Common myeloid progenitor, CD34-positive (primary cell): ENCODE measurements at regions not wholly inside any gene's neighbourhood (a gene's known extent, or its start where the extent isn't known, plus 50 kb on each side); places are given as distances from the start of the nearest gene placed in this dataset.

ENCODE experiments used
- CTCF ChIA-PET: fragments of 350-600 bp; sonication (Branson Sonifier 250); formaldehyde crosslinking; loops from one replicate; lab custom pipeline; 2021; ENCODE audit warnings: antibody characterized with exemption; lab: Charles Lee
- POLR2A ChIA-PET: fragments of 350-600 bp; sonication (Branson Sonifier 250); formaldehyde crosslinking; loops from one replicate; lab custom pipeline; 2021; ENCODE audit warnings: antibody characterized with exemption; lab: Charles Lee
- DNase-seq, 3 donors: peaks; one replicate each; pipeline versions ENCODE4 v3.0.0 to v3.0.0-alpha.2; 2013
- H3K27ac ChIP-seq, 2 experiments: 1 replicate in 1 of 2; 2 replicates in 1 of 2; pipeline ENCODE4 v1.7.0; 2013; ENCODE audit warnings: inconsistent platforms in 2 of 2, low read length in 2 of 2, mild to moderate bottlenecking in 2 of 2, low read depth in 1 of 2, moderate library complexity in 1 of 2; ENCODE audit not compliant: severe bottlenecking in 2 of 2, insufficient read depth in 1 of 2, poor library complexity in 1 of 2
- H3K27me3 ChIP-seq, 5 experiments: replicated peaks in 2 of 5; 1 replicate in 3 of 5; 2 replicates in 2 of 5; pipeline versions ENCODE4 v1.6.1 to v1.7.0; 2013; ENCODE audit warnings: low read length in 4 of 5, mild to moderate bottlenecking in 2 of 5, moderate library complexity in 2 of 5, inconsistent platforms in 1 of 5; ENCODE audit not compliant: insufficient read depth in 5 of 5, control insufficient read depth in 4 of 5
- H3K36me3 ChIP-seq, 4 experiments: 1 replicate in 2 of 4; 2 replicates in 2 of 4; pipeline versions ENCODE4 v1.6.1 to v1.7.0; 2013; ENCODE audit warnings: low read length in 3 of 4, control low read depth in 1 of 4, mild to moderate bottlenecking in 1 of 4; ENCODE audit not compliant: control insufficient read depth in 4 of 4, insufficient read depth in 4 of 4
- H3K4me1 ChIP-seq, 4 experiments: 1 replicate in 3 of 4; 2 replicates in 1 of 4; pipeline versions ENCODE4 v1.6.1 to v1.7.1; 2013; ENCODE audit warnings: low read length in 3 of 4, mild to moderate bottlenecking in 3 of 4, control low read depth in 1 of 4, inconsistent platforms in 1 of 4, moderate library complexity in 1 of 4; ENCODE audit not compliant: control insufficient read depth in 4 of 4, insufficient read depth in 4 of 4; ENCODE audit errors: control extremely low read depth in 1 of 4
- H3K4me3 ChIP-seq, 7 experiments: 1 replicate in 4 of 7; 2 replicates in 3 of 7; pipeline versions ENCODE4 v1.5.1 to v1.7.0; 2013; ENCODE audit warnings: mild to moderate bottlenecking in 7 of 7, low read length in 6 of 7, moderate library complexity in 6 of 7, inconsistent platforms in 2 of 7, low read depth in 2 of 7, control low read depth in 1 of 7; ENCODE audit not compliant: insufficient read depth in 4 of 7, control insufficient read depth in 1 of 7; ENCODE audit errors: extremely low read depth in 1 of 7
- H3K9me3 ChIP-seq, 5 experiments: 1 replicate in 4 of 5; 2 replicates in 1 of 5; pipeline versions ENCODE4 v1.6.1 to v1.7.1; 2013; ENCODE audit warnings: low read length in 4 of 5, mild to moderate bottlenecking in 2 of 5, inconsistent platforms in 1 of 5, low read depth in 1 of 5, moderate library complexity in 1 of 5; ENCODE audit not compliant: control insufficient read depth in 4 of 5, insufficient read depth in 2 of 5; ENCODE audit errors: control extremely low read depth in 1 of 5
- WGBS: methylation state at CpG from one replicate; pipeline ENCODE4 v1.1.5; 2013; ENCODE audit not compliant: insufficient coverage; 5-methylcytosine and 5-hydroxymethylcytosine counted together

DNA sequence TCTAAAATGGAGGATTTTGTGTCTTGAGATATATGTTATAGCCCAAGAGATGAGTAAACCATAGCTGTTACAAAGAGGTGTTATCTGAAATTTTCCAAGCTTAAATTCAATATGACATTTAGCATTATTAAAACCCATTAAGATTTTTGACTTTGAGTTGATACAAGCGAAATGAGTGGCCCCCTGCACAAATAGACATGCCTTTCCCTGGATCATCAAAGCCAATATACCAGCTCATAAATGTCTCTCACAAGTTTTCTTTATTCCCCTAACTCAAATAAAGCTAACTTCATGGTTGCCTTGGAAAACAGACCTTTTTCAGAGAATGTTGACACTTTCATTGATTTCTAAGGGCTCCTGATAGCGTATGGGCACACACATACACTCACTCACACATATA lies 55.5 kb upstream of the TIAM1 start:
- Histone ChIP-seq H3K27me3 (no peaks in the 10 kb centered on the region), H3K36me3 (no peaks in the 10 kb centered on the region), H3K27ac (no peak overlapping the region), H3K4me1 (peaks cover 5 to 21% (median 12%) of the 10 kb centered on the region in 4 experiments), H3K9me3 (no peaks in the 10 kb centered on the region), H3K4me3 (no peak overlapping the region)
- POLR2A ChIA-PET = no interaction called here
- WGBS = 83% methylated on average over 1 of the region's 2 CpGs
- CTCF ChIA-PET = interaction anchor here (0.8 to 1.7 kb wide), 5 partner anchors 12 to 51 kb away, joined by 3 to 5 read pairs (median 3); no protein-coding TSS in a partner anchor
- DNase-seq = no peak

DNA sequence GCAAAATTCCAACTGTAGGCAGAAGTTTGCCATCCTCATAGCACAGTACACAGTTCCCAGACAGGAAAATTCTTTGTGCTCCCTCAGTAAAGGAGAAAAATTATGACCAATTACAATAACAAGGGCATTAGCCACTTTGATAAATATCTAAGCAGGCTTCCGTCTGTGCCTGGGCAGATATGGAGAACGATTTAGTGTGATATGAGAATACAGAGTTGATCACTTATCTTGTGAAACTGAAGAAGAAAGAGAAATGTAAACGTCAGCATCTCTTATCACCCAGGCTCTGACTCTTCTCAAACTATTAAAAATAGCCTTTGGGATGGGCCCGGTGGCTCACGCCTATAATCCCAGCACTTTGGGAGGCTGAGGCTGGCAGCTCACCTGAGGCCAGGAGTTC lies 54.5 kb upstream of the TIAM1 start:
- no peak overlapping the region for H3K4me3 ChIP-seq
- peaks cover 10 to 22% (median 14%) of the 10 kb centered on the region in 4 experiments for H3K4me1 ChIP-seq
- no peak overlapping the region for H3K27ac ChIP-seq
- ChIA-PET POLR2A (no interaction called here), CTCF (no interaction called here)
- no peak for DNase-seq
- H3K27me3 ChIP-seq = no peaks in the 10 kb centered on the region
- H3K9me3 ChIP-seq = no peaks in the 10 kb centered on the region
- WGBS = 90% methylated on average over 2 of the region's 5 CpGs
- H3K36me3 ChIP-seq = no peaks in the 10 kb centered on the region

DNA sequence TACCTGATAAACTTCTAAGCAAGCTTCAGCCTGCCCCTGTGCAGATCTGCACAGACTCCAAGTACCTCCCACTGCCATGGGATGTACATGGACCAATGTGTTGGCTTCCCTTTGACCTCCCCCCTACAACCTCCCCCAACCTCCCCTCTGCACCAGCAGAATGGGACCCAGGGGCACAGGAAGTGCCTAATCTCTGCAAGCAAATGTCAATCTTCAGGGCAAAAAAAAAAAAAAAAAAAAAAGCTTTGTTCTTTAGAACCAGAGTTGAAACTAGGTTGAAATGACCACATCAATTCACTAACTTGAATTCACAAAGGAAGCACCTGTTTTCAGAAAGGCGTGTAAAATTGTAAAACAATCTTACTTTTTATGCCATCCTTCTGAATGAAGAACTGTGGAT lies 53.9 kb upstream of the TIAM1 start:
- Histone ChIP-seq H3K4me3 (no peak overlapping the region), H3K27me3 (no peaks in the 10 kb centered on the region), H3K9me3 (no peaks in the 10 kb centered on the region), H3K27ac (no peak overlapping the region), H3K4me1 (peaks cover 10 to 22% (median 14%) of the 10 kb centered on the region in 4 experiments), H3K36me3 (no peaks in the 10 kb centered on the region)
- no CpG with 5 or more reads among the region's 1 CpG for WGBS
- peak in 2 of 3 donors; percentile 42 to 66 for DNase-seq
- POLR2A ChIA-PET = no interaction called here
- CTCF ChIA-PET = no interaction called here

DNA sequence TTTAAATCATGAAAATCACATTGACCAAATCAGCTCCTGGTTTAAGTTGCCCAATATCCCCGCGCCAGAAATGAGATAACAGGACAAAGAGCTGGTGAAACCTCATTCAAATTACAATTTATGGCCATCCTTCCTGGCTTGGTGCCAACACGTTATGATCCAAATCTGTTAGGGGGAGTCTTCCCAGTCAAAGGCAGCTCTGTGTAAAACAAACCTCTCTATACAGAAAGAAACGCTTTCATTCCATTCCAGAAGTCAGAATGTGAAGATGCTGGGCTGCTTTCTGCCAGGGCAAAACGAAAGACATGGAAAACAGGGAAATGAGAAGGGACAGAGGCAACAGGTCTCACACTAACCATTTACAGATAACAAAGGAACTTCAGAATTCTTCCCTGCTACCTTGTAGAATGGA lies 53.5 kb upstream of the TIAM1 start:
- WGBS = 0% methylated on average over 4 of the region's 5 CpGs
- DNase-seq = peak in 2 of 3 donors; percentile 28 to 29
- Histone ChIP-seq H3K4me3 (no peak overlapping the region), H3K4me1 (peaks cover 10 to 22% (median 14%) of the 10 kb centered on the region in 4 experiments), H3K27ac (no peak overlapping the region), H3K9me3 (no peaks in the 10 kb centered on the region), H3K27me3 (no peaks in the 10 kb centered on the region), H3K36me3 (no peaks in the 10 kb centered on the region)
- CTCF ChIA-PET = no interaction called here
- POLR2A ChIA-PET = no interaction called here

DNA sequence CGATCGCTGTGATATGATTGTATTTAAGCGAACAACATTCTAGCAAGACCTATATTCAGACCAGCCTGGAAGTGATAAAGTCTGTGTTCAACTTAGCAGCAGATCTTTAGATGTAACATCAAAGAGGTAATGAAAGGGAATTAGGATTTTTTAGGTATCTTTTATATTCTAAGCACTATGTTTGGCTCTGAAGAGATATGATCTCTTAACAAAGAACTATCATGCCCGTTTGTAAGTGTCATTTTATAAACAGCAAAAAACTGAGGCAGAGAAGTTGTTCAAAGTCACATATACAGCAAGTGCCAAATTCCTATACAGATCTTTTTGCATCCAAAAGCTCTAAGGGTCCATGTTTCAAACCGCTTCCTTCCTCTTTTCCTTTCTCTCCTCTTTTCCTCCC lies 53.0 kb upstream of the TIAM1 start:
- ChIA-PET CTCF (no interaction called here), POLR2A (no interaction called here)
- H3K27ac ChIP-seq = no peak overlapping the region
- H3K27me3 ChIP-seq = no peaks in the 10 kb centered on the region
- H3K9me3 ChIP-seq = no peaks in the 10 kb centered on the region
- no peaks in the 10 kb centered on the region for H3K36me3 ChIP-seq
- no peak overlapping the region for H3K4me3 ChIP-seq
- DNase-seq = no peak
- H3K4me1 ChIP-seq = peaks cover 10 to 22% (median 14%) of the 10 kb centered on the region in 4 experiments
- WGBS = 71% methylated on average over 5 of the region's 5 CpGs

DNA sequence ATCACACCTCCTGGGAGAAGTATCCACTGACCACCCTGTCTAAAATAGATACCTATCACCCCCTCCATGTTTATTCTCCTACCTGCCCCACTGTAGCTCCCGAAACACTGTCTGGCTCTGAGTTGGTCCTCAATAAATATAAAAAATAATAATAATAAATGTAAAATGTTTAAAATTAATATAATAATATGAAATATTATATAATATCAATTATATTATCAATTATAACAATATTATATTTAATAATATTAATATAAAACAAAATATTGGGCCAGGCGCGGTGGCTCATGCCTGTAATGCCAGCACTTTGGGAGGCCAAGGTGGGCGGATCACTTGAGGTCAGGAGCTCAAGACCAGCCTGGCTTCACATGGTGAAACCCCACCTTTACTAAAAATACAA lies 52.3 kb upstream of the TIAM1 start:
- peaks cover 10 to 22% (median 14%) of the 10 kb centered on the region in 4 experiments for H3K4me1 ChIP-seq
- no peaks in the 10 kb centered on the region for H3K36me3 ChIP-seq
- ChIA-PET POLR2A (no interaction called here), CTCF (no interaction called here)
- no peaks in the 10 kb centered on the region for H3K9me3 ChIP-seq
- no peak overlapping the region for H3K27ac ChIP-seq
- DNase-seq = no peak
- WGBS = 95% methylated on average over 3 of the region's 4 CpGs
- H3K27me3 ChIP-seq = no peaks in the 10 kb centered on the region
- H3K4me3 ChIP-seq = no peak overlapping the region

DNA sequence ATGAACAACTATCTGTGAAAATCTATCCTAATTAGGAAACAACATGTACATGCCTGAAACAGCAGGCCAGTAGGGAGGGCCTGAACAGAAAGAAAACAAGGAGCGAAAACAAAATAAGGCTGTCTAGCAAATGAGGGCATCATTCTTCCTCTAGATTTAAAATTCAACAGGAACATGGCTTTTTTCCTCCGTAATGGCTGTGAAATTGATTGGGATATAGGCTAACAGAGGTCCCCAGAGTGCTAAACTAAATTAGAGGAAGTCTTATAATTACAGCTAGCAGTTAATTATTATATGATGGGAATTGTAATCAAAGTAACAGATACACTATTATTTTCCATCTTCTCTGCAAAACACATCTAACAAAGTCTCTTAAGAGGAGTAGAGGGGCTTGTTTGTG lies 51.7 kb upstream of the TIAM1 start:
- POLR2A ChIA-PET = no interaction called here
- no peak overlapping the region for H3K4me3 ChIP-seq
- no peaks in the 10 kb centered on the region for H3K36me3 ChIP-seq
- CTCF ChIA-PET = no interaction called here
- peaks cover 10 to 22% (median 14%) of the 10 kb centered on the region in 4 experiments for H3K4me1 ChIP-seq
- H3K27ac ChIP-seq = no peak overlapping the region
- no peak for DNase-seq
- no peaks in the 10 kb centered on the region for H3K9me3 ChIP-seq
- 80% methylated on average over 1 of the region's 2 CpGs for WGBS
- H3K27me3 ChIP-seq = no peaks in the 10 kb centered on the region
